Endothelial cell of umbilical vein (primary cell): ENCODE measurements at regions not wholly inside any gene's neighbourhood (a gene's known extent, or its start where the extent isn't known, plus 50 kb on each side); places are given as distances from the start of the nearest gene placed in this dataset.

Experiments
- BruUV-seq: library from RNA; stranded (reverse); fragments of 400-500 nt; replicated peaks from 2 replicates; lab custom pipeline; 2021; lab: Mats Ljungman, UMichigan
- CTCF ChIA-PET: fragments of 300-600, 350-600 bp; sonication (Branson Sonifier 250); formaldehyde crosslinking; loops from one replicate; lab custom pipeline; 2021; ENCODE audit warnings: antibody characterized with exemption, inconsistent platforms; lab: Charles Lee
- POLR2A ChIA-PET: fragments of 300-600, 350-600 bp; sonication (Branson Sonifier 250); formaldehyde crosslinking; loops from one replicate; lab custom pipeline; 2021; ENCODE audit warnings: antibody characterized with exemption, inconsistent platforms; lab: Charles Lee
- DNase-seq: peaks from one replicate; pipeline ENCODE4 v3.0.0-alpha.2; 2011; ENCODE audit warnings: low read depth, low spot score
- FAIRE-seq: peaks from 2 replicates; lab custom pipeline; 2011; peaks lifted over from hg19 to GRCh38; lab: Jason Lieb, UNC
- H2AFZ ChIP-seq: 2 replicates; pipeline ENCODE4 v1.6.0; 2012; ENCODE audit warnings: low read depth, low read length, control low read depth, inconsistent platforms
- H3K27ac ChIP-seq: 2 replicates; pipeline ENCODE4 v1.5.1; 2011; ENCODE audit warnings: low read depth, mild to moderate bottlenecking, control low read depth, low read length, moderate library complexity; ENCODE audit not compliant: insufficient read depth
- H3K27me3 ChIP-seq, 2 experiments: 2 replicates each; pipeline versions ENCODE4 v1.6.0 to v1.6.1; 2011; ENCODE audit warnings: low read length in 2 of 2, mixed read lengths in 1 of 2; ENCODE audit not compliant: control insufficient read depth in 2 of 2, insufficient read depth in 2 of 2
- H3K36me3 ChIP-seq, 2 experiments: 2 replicates in 1 of 2; 3 replicates in 1 of 2; pipeline ENCODE4 v1.5.1; 2011; ENCODE audit warnings: low read length in 2 of 2, mild to moderate bottlenecking in 1 of 2, moderate library complexity in 1 of 2; ENCODE audit not compliant: control insufficient read depth in 2 of 2, insufficient read depth in 2 of 2; ENCODE audit errors: extremely low read depth in 1 of 2
- H3K4me1 ChIP-seq: 3 replicates; pipeline ENCODE4 v1.5.1; 2011; ENCODE audit warnings: mild to moderate bottlenecking, low read length; ENCODE audit not compliant: control insufficient read depth, insufficient read depth; ENCODE audit errors: extremely low read depth
- H3K4me2 ChIP-seq: 2 replicates; pipeline ENCODE4 v1.6.1; 2011; ENCODE audit warnings: low read length, control low read depth, mixed read lengths; ENCODE audit not compliant: insufficient read depth
- H3K4me3 ChIP-seq, 3 experiments: fragments of 200-600 bp in 1 of 3; sonication (generic), shearing (Covaris generic) in 1 of 3; replicated peaks in 1 of 3; 2 replicates each; pipeline ENCODE4 v1.5.1; 2011 to 2016; ENCODE audit warnings: control low read depth in 3 of 3, low read length in 3 of 3, mild to moderate bottlenecking in 2 of 3, inconsistent platforms in 1 of 3, low read depth in 1 of 3, moderate library complexity in 1 of 3; ENCODE audit not compliant: insufficient read depth in 1 of 3
- H3K79me2 ChIP-seq: 2 replicates; pipeline ENCODE4 v1.6.0; 2012; ENCODE audit warnings: low read length, inconsistent platforms; ENCODE audit not compliant: control insufficient read depth, insufficient read depth
- H3K9ac ChIP-seq: replicated peaks from 2 replicates; pipeline ENCODE3; 2011; ENCODE audit warnings: low read length, control low read depth; ENCODE audit not compliant: insufficient read depth; ENCODE audit errors: extremely low read depth
- H3K9me1 ChIP-seq: replicated peaks from 3 replicates; pipeline ENCODE4 v1.6.0; 2011; ENCODE audit warnings: mild to moderate bottlenecking, low read length; ENCODE audit not compliant: control insufficient read depth, insufficient read depth; ENCODE audit errors: extremely low read depth
- H3K9me3 ChIP-seq: replicated peaks from 2 replicates; pipeline ENCODE4 v1.5.1; 2012; ENCODE audit warnings: low read length, inconsistent platforms; ENCODE audit not compliant: control insufficient read depth, insufficient read depth
- H4K20me1 ChIP-seq: replicated peaks from 2 replicates; pipeline ENCODE3; 2011; ENCODE audit warnings: mild to moderate bottlenecking, low read length; ENCODE audit not compliant: control insufficient read depth, insufficient read depth; ENCODE audit errors: extremely low read depth
- CTCF ChIP-seq, 2 donors: IDR thresholded peaks; 1 replicate in 1 of 2; 2 replicates in 1 of 2; pipeline ENCODE4 v1.5.1; 2011; ENCODE audit warnings: low read length in 2 of 2, mild to moderate bottlenecking in 2 of 2, moderate library complexity in 2 of 2, control low read depth in 1 of 2, inconsistent platforms in 1 of 2, low read depth in 1 of 2; ENCODE audit not compliant: insufficient read depth in 1 of 2; ENCODE audit errors: extremely low read depth in 1 of 2
- EZH2 ChIP-seq: IDR thresholded peaks from 2 replicates; pipeline ENCODE4 v1.6.1; 2012; ENCODE audit warnings: borderline replicate concordance, low read depth, mild to moderate bottlenecking, moderate library complexity, low read length, inconsistent platforms; ENCODE audit not compliant: severe bottlenecking
- FOS ChIP-seq: IDR thresholded peaks from 2 replicates; pipeline ENCODE4 v1.6.1; 2011; ENCODE audit warnings: mild to moderate bottlenecking, low read length, moderate library complexity, borderline replicate concordance; ENCODE audit not compliant: insufficient read depth
- GATA2 ChIP-seq: IDR thresholded peaks from 2 replicates; pipeline ENCODE4 v1.7.0; 2011; ENCODE audit warnings: low read depth, mild to moderate bottlenecking, moderate library complexity, mixed read lengths, low read length; ENCODE audit not compliant: insufficient read length, insufficient read depth
- JUN ChIP-seq: IDR thresholded peaks from 2 replicates; pipeline ENCODE4 v1.6.1; 2011; ENCODE audit warnings: borderline replicate concordance, low read depth; ENCODE audit not compliant: insufficient read length, insufficient read depth
- MAX ChIP-seq: IDR thresholded peaks from 2 replicates; pipeline ENCODE4 v1.6.1; 2011; ENCODE audit not compliant: insufficient read depth, insufficient read length
- MYC ChIP-seq: IDR thresholded peaks from one replicate; pipeline ENCODE4 v1.6.1; 2011; ENCODE audit warnings: mild to moderate bottlenecking, low read depth, low read length
- POLR2A ChIP-seq: IDR thresholded peaks from 2 replicates; pipeline ENCODE4 v1.6.1; 2012; ENCODE audit warnings: low read depth, mild to moderate bottlenecking, control low read depth, low read length
- POLR2AphosphoS5 ChIP-seq: IDR thresholded peaks from 2 replicates; pipeline ENCODE4 v1.6.1; 2012; ENCODE audit warnings: low read depth, mild to moderate bottlenecking, control low read depth, low read length, moderate library complexity; ENCODE audit not compliant: insufficient read depth
- dilution Hi-C: fragments of 300-500 bp; cut with MboI; formaldehyde crosslinking; loops from one replicate; pipeline ENCODE4 v1.15.0; 2019; ENCODE audit warnings: low sequenced_read_pairs; ENCODE audit not compliant: extremely low pct_ligation_motif_present
- intact Hi-C: fragments of 100-400 bp; cut with micrococcal nuclease; formaldehyde crosslinking; loops from one replicate; pipeline ENCODE4 v1.10.0; 2022

GRCh38 chr10:44168478-44168877, 216.4 kb downstream of the CXCL12 start:
- Histone ChIP-seq H3K27ac (no peak overlapping the region), H3K4me1 (no peaks in the 10 kb centered on the region), H3K9ac (no peak overlapping the region), H3K36me3 (no peaks in the 10 kb centered on the region), H3K79me2 (no peaks in the 10 kb centered on the region), H3K9me3 (no peaks in the 10 kb centered on the region), H3K27me3 (no peaks in the 10 kb centered on the region), H3K9me1 (no peaks in the 10 kb centered on the region), H4K20me1 (no peaks in the 10 kb centered on the region), H3K4me2 (no peak overlapping the region), H3K4me3 (no peak overlapping the region), H2AFZ (no peak overlapping the region)
- DNase-seq (no peak), FAIRE-seq (no peak)
- ChIA-PET CTCF (no interaction called here), POLR2A (no interaction called here)
- intact Hi-C loops: no loop called here
- TF ChIP-seq MYC (no peak), JUN (no peak), EZH2 (no peak), CTCF (IDR thresholded peaks at IDR 0.05; ENCODE audit: extremely low read depth in 1 of 2, insufficient read depth in 1 of 2, low read depth in 1 of 2, low read length in 2 of 2) (no peak), POLR2A (no peak), POLR2AphosphoS5 (no peak), FOS (no peak), MAX (no peak), GATA2 (no peak)
- dilution Hi-C loops: no loop called here
- BruUV-seq: no TSS peak
